H54 (cell line): ENCODE measurements at regions not wholly inside any gene's neighbourhood (a gene's known extent, or its start where the extent isn't known, plus 50 kb on each side); places are given as distances from the start of the nearest gene placed in this dataset.

Source experiments
- DNase-seq: peaks from one replicate; pipeline ENCODE4 v3.0.0; 2011; ENCODE audit warnings: low spot score, mixed read lengths; ENCODE audit not compliant: insufficient read length
- FAIRE-seq: peaks from 3 replicates; lab custom pipeline; 2011; peaks lifted over from hg19 to GRCh38; lab: Jason Lieb, UNC
- POLR2A ChIP-seq: IDR thresholded peaks from 2 replicates; pipeline ENCODE4 v1.6.1; 2011; ENCODE audit warnings: low read depth, mild to moderate bottlenecking, low read length

GRCh38 chr6:108797951-108798669, 50.1 kb upstream of the ARMC2 start:
- no peak for DNase-seq
- no peak for FAIRE-seq
- no peak for TF ChIP-seq POLR2A
